Calu3 (cell line): ENCODE measurements at regions not wholly inside any gene's neighbourhood (a gene's known extent, or its start where the extent isn't known, plus 50 kb on each side); places are given as distances from the start of the nearest gene placed in this dataset.

ENCODE experiments used
- BruUV-seq: library from RNA; stranded (reverse); fragments of 400-500 nt; replicated peaks from 2 replicates; lab custom pipeline; 2021; lab: Mats Ljungman, UMichigan
- CTCF ChIA-PET: fragments of 300-600 bp; sonication (Branson Sonifier 250); formaldehyde crosslinking; loops from one replicate; lab custom pipeline; 2022; ENCODE audit warnings: antibody characterized with exemption; lab: Charles Lee
- DNase-seq: peaks from one replicate; pipeline ENCODE4 v3.0.0; 2022
- H3K27ac Mint-ChIP-seq: one replicate; pipeline ENCODE4 v1.8.0; 2022; ENCODE audit warnings: mixed read lengths; ENCODE audit not compliant: unreplicated experiment
- H3K27me3 Mint-ChIP-seq: one replicate; pipeline ENCODE4 v1.8.0; 2022; ENCODE audit warnings: mixed read lengths; ENCODE audit not compliant: unreplicated experiment
- H3K36me3 Mint-ChIP-seq: one replicate; pipeline ENCODE4 v1.8.0; 2022; ENCODE audit warnings: mild to moderate bottlenecking, moderate library complexity, mixed read lengths; ENCODE audit not compliant: insufficient read depth, unreplicated experiment
- H3K4me1 Mint-ChIP-seq: one replicate; pipeline ENCODE4 v1.8.0; 2022; ENCODE audit warnings: mild to moderate bottlenecking, low read depth, mixed read lengths; ENCODE audit not compliant: unreplicated experiment
- H3K4me3 Mint-ChIP-seq: one replicate; pipeline ENCODE4 v1.8.0; 2022; ENCODE audit warnings: mild to moderate bottlenecking, low read depth, moderate library complexity, mixed read lengths; ENCODE audit not compliant: unreplicated experiment
- H3K9me3 Mint-ChIP-seq: one replicate; pipeline ENCODE4 v1.8.0; 2022; ENCODE audit warnings: low read depth, mixed read lengths; ENCODE audit not compliant: unreplicated experiment
- CTCF ChIP-seq: fragments of 200-600 bp; IDR thresholded peaks from one replicate; pipeline ENCODE4 v1.8.0; 2022; ENCODE audit warnings: antibody characterized with exemption; ENCODE audit not compliant: unreplicated experiment
- intact Hi-C: fragments of 100-400 bp; cut with micrococcal nuclease; formaldehyde crosslinking; loops from one replicate; pipeline ENCODE4 v1.10.0; 2022; ENCODE audit not compliant: unreplicated experiment

GRCh38 chr7:133202942-133203341 lies 49.9 kb upstream of the EXOC4 start:
- Mint-ChIP-seq H3K27me3 (peaks cover 8% of the 10 kb centered on the region), H3K27ac (no peak overlapping the region), H3K4me1 (no peaks in the 10 kb centered on the region), H3K9me3 (no peaks in the 10 kb centered on the region), H3K36me3 (no peaks in the 10 kb centered on the region), H3K4me3 (no peak overlapping the region)
- TF ChIP-seq CTCF: no peak
- CTCF ChIA-PET: no interaction called here
- no peak for DNase-seq
- BruUV-seq: no TSS peak
- intact Hi-C loops: no loop called here
